ENCODE measurements at regions not wholly inside any gene's neighbourhood (a gene's known extent, or its start where the extent isn't known, plus 50 kb on each side); places are given as distances from the start of the nearest gene placed in this dataset.

DNA sequence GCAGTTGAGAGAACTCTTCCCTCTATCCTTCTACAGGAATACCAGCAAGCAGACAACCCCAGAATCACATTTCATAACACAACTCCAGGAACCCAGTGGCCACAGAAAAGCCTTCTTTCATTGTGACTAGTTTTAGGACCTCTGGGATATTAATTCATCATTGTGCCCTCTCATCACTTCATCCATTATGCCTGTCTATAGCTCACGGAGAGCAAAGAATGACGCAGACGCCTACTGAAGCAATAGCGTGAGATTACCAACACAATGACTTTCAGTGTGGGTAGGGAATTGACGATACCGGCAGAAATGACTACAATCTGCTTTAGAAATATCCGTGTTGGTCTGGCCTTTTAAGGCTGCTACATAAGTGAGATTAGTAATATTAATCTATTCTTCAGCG, 158.1 kb upstream of the FOXG1 start:
- TF ChIP-seq, protein P1, sequence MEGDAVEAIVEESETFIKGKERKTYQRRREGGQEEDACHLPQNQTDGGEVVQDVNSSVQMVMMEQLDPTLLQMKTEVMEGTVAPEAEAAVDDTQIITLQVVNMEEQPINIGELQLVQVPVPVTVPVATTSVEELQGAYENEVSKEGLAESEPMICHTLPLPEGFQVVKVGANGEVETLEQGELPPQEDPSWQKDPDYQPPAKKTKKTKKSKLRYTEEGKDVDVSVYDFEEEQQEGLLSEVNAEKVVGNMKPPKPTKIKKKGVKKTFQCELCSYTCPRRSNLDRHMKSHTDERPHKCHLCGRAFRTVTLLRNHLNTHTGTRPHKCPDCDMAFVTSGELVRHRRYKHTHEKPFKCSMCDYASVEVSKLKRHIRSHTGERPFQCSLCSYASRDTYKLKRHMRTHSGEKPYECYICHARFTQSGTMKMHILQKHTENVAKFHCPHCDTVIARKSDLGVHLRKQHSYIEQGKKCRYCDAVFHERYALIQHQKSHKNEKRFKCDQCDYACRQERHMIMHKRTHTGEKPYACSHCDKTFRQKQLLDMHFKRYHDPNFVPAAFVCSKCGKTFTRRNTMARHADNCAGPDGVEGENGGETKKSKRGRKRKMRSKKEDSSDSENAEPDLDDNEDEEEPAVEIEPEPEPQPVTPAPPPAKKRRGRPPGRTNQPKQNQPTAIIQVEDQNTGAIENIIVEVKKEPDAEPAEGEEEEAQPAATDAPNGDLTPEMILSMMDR (IDR thresholded peaks at IDR 0.05): no peak
- TF ChIP-seq POLR2A (IDR thresholded peaks at IDR 0.05): no peak
- no peak for TF ChIP-seq EP300 (IDR thresholded peaks at IDR 0.05)

Measured in gastroesophageal sphincter (tissue), 3 donors.